ENCODE measurements at regions not wholly inside any gene's neighbourhood (a gene's known extent, or its start where the extent isn't known, plus 50 kb on each side); places are given as distances from the start of the nearest gene placed in this dataset.

- TF ChIP-seq, protein P1, sequence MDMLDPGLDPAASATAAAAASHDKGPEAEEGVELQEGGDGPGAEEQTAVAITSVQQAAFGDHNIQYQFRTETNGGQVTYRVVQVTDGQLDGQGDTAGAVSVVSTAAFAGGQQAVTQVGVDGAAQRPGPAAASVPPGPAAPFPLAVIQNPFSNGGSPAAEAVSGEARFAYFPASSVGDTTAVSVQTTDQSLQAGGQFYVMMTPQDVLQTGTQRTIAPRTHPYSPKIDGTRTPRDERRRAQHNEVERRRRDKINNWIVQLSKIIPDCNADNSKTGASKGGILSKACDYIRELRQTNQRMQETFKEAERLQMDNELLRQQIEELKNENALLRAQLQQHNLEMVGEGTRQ (IDR thresholded peaks at IDR 0.05; ENCODE audit: borderline replicate concordance, low read depth, low read length), result no peak
- TF ChIP-seq, protein P2, sequence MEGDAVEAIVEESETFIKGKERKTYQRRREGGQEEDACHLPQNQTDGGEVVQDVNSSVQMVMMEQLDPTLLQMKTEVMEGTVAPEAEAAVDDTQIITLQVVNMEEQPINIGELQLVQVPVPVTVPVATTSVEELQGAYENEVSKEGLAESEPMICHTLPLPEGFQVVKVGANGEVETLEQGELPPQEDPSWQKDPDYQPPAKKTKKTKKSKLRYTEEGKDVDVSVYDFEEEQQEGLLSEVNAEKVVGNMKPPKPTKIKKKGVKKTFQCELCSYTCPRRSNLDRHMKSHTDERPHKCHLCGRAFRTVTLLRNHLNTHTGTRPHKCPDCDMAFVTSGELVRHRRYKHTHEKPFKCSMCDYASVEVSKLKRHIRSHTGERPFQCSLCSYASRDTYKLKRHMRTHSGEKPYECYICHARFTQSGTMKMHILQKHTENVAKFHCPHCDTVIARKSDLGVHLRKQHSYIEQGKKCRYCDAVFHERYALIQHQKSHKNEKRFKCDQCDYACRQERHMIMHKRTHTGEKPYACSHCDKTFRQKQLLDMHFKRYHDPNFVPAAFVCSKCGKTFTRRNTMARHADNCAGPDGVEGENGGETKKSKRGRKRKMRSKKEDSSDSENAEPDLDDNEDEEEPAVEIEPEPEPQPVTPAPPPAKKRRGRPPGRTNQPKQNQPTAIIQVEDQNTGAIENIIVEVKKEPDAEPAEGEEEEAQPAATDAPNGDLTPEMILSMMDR (IDR thresholded peaks at IDR 0.05), result no peak
Observed at GRCh38 chr11:115699326-115699725, 195.1 kb upstream of the CADM1 start.

All from SK-N-SH (cell line).